ENCODE measurements at regions not wholly inside any gene's neighbourhood (a gene's known extent, or its start where the extent isn't known, plus 50 kb on each side); places are given as distances from the start of the nearest gene placed in this dataset.

DNA sequence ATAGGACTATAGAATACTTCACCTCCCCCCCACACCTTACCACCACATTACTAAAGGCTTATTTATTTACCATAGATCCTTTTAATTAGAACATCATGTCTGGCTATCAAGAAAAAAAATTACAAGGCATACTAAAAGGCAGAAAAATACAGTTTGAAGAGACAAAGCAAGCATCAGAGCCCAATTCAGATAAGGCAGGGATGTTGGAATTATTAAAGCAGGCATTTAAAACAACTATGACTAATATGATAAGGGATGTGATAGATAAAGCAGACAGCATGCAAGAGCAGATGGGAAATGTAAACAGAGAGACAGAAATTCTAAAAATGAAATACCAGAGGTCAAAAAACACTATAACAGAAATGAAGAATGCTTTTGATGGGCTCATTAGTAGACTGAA lies 55.4 kb upstream of the SMIM21 start:
- Histone ChIP-seq H3K27ac (ENCODE audit: insufficient read depth, low read length) (no peak overlapping the region), H3K4me3 (replicated peaks in 1 of 4; ENCODE audit: control extremely low read depth in 1 of 4, insufficient read depth in 1 of 4, low read depth in 3 of 4, low read length in 4 of 4) (no peak overlapping the region), H3K9ac (ENCODE audit: insufficient read depth, low read length) (no peak overlapping the region), H2AFZ (ENCODE audit: low read length) (no peak overlapping the region), H3K4me1 (ENCODE audit: control insufficient read depth, extremely low read depth, insufficient read depth, low read length) (no peaks in the 10 kb centered on the region), H3K79me2 (ENCODE audit: control insufficient read depth, insufficient read depth, low read length) (no peaks in the 10 kb centered on the region), H3K4me2 (ENCODE audit: extremely low read depth, insufficient read depth, low read length) (no peak overlapping the region), H3K27me3 (ENCODE audit: control insufficient read depth, insufficient read depth, low read length) (no peaks in the 10 kb centered on the region), H4K20me1 (ENCODE audit: control insufficient read depth, extremely low read depth, insufficient read depth, low read length) (no peaks in the 10 kb centered on the region), H3K36me3 (ENCODE audit: control insufficient read depth, insufficient read depth, low read length) (no peaks in the 10 kb centered on the region), H3K9me3 (ENCODE audit: control insufficient read depth, insufficient read depth, low read depth, low read length) (no peaks in the 10 kb centered on the region)
- TF ChIP-seq EZH2 (IDR thresholded peaks at IDR 0.05; ENCODE audit: low read length, missing control alignments), result no peak
- TF ChIP-seq, protein P1, sequence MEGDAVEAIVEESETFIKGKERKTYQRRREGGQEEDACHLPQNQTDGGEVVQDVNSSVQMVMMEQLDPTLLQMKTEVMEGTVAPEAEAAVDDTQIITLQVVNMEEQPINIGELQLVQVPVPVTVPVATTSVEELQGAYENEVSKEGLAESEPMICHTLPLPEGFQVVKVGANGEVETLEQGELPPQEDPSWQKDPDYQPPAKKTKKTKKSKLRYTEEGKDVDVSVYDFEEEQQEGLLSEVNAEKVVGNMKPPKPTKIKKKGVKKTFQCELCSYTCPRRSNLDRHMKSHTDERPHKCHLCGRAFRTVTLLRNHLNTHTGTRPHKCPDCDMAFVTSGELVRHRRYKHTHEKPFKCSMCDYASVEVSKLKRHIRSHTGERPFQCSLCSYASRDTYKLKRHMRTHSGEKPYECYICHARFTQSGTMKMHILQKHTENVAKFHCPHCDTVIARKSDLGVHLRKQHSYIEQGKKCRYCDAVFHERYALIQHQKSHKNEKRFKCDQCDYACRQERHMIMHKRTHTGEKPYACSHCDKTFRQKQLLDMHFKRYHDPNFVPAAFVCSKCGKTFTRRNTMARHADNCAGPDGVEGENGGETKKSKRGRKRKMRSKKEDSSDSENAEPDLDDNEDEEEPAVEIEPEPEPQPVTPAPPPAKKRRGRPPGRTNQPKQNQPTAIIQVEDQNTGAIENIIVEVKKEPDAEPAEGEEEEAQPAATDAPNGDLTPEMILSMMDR (conservative IDR thresholded peaks at IDR 0.05 in 1 of 2, IDR thresholded peaks at IDR 0.05 in 1 of 2; ENCODE audit: low read depth in 1 of 2, low read length in 2 of 2), result no peak
- peak; percentile 18 to 28 for DNase-seq (ENCODE audit: low read depth in 2 of 2)

DNA sequence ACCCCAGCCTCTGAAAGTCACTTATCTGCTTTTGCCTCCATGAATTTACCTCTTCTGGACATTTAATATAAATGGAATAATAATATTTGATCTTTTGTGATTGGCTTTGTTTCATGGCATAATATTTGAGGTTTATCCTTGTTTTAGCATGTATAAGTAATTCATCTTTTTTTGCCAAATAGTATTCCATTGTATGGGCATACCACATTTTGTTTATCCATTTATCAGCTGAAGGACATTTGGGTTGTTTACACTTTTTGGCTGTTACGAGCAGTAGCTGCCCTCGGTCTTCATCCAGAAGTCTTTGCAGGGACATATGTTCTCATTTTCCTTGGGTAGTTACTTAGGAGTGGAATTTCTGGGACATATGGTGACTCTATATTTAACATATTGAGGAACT lies 53.0 kb upstream of the SMIM21 start:
- no peak for TF ChIP-seq EZH2 (IDR thresholded peaks at IDR 0.05; ENCODE audit: low read length, missing control alignments)
- TF ChIP-seq, protein P1 (conservative IDR thresholded peaks at IDR 0.05 in 1 of 2, IDR thresholded peaks at IDR 0.05 in 1 of 2; ENCODE audit: low read depth in 1 of 2, low read length in 2 of 2), result no peak
- H3K27ac ChIP-seq (ENCODE audit: insufficient read depth, low read length), result no peak overlapping the region

DNA sequence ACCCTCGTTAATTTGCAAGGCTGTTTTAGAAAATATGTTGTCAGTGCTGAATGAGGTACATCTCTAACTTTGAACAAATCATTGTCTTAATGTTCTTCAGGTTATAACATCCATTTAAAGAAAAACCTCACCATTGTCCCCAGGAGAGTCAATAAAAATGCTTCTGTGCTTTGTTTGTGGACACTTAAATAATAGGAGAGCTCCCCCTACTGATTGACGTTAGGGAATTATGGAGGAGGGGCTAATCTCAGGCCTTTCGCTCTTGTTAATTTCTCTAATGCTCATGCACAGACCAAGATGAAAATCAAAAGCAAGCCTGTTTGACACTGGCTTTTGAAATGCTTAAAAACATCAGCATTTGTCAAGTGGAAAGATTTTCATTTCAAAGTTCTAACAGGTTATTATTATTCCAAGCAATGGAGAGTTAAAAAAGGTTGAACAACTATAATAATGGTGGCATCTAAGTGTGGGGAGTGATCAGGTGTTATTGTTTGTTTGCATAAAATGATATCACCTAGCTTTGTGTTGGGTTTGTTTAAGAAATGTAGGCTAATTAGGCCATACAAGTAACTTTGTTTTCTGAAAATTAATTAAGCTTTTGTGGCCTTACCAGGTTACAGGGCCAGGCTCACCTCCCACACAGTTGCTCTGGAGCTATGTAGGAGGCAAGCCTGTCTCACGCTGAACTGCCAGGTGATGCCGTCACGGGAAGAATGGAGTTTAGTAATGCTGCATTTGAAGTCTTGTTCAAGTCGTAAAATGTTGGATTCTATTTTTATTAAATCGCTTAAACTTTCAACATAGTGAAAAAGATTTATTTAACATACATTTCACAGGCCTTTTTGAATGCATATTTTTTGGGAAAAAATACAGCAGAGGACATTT lies 51.7 kb upstream of the SMIM21 start:
- Histone ChIP-seq H3K9ac (ENCODE audit: insufficient read depth, low read length) (no peak overlapping the region), H3K27me3 (ENCODE audit: control insufficient read depth, insufficient read depth, low read length) (no peaks in the 10 kb centered on the region), H3K4me1 (ENCODE audit: control insufficient read depth, extremely low read depth, insufficient read depth, low read length) (peaks cover 5% of the 10 kb centered on the region), H3K4me2 (ENCODE audit: extremely low read depth, insufficient read depth, low read length) (no peak overlapping the region), H3K36me3 (ENCODE audit: control insufficient read depth, insufficient read depth, low read length) (no peaks in the 10 kb centered on the region), H3K27ac (ENCODE audit: insufficient read depth, low read length) (no peak overlapping the region), H3K79me2 (ENCODE audit: control insufficient read depth, insufficient read depth, low read length) (no peaks in the 10 kb centered on the region), H4K20me1 (ENCODE audit: control insufficient read depth, extremely low read depth, insufficient read depth, low read length) (no peaks in the 10 kb centered on the region), H2AFZ (ENCODE audit: low read length) (no peak overlapping the region), H3K4me3 (replicated peaks in 1 of 4; ENCODE audit: control extremely low read depth in 1 of 4, insufficient read depth in 1 of 4, low read depth in 3 of 4, low read length in 4 of 4) (no peak overlapping the region), H3K9me3 (ENCODE audit: control insufficient read depth, insufficient read depth, low read depth, low read length) (no peaks in the 10 kb centered on the region)
- TF ChIP-seq, protein P1 (conservative IDR thresholded peaks at IDR 0.05 in 1 of 2, IDR thresholded peaks at IDR 0.05 in 1 of 2; ENCODE audit: low read depth in 1 of 2, low read length in 2 of 2), result peak; percentile 63 to 69
- TF ChIP-seq EZH2 (IDR thresholded peaks at IDR 0.05; ENCODE audit: low read length, missing control alignments), result no peak
- peak; percentile 51 to 81 for DNase-seq (ENCODE audit: low read depth in 2 of 2)

More for the DNA sequence above, 53.0 kb upstream of the SMIM21 start:
- Histone ChIP-seq H3K9me3 (ENCODE audit: control insufficient read depth, insufficient read depth, low read depth, low read length) (no peaks in the 10 kb centered on the region), H4K20me1 (ENCODE audit: control insufficient read depth, extremely low read depth, insufficient read depth, low read length) (no peaks in the 10 kb centered on the region), H3K79me2 (ENCODE audit: control insufficient read depth, insufficient read depth, low read length) (no peaks in the 10 kb centered on the region), H3K9ac (ENCODE audit: insufficient read depth, low read length) (no peak overlapping the region), H3K36me3 (ENCODE audit: control insufficient read depth, insufficient read depth, low read length) (no peaks in the 10 kb centered on the region), H3K4me2 (ENCODE audit: extremely low read depth, insufficient read depth, low read length) (no peak overlapping the region), H3K27me3 (ENCODE audit: control insufficient read depth, insufficient read depth, low read length) (no peaks in the 10 kb centered on the region), H3K4me1 (ENCODE audit: control insufficient read depth, extremely low read depth, insufficient read depth, low read length) (peaks cover 4% of the 10 kb centered on the region), H3K4me3 (replicated peaks in 1 of 4; ENCODE audit: control extremely low read depth in 1 of 4, insufficient read depth in 1 of 4, low read depth in 3 of 4, low read length in 4 of 4) (no peak overlapping the region), H2AFZ (ENCODE audit: low read length) (no peak overlapping the region)
- no peak for DNase-seq (ENCODE audit: low read depth in 2 of 2)

Data from fibroblast of lung (primary cell).